Right atrium auricular region (tissue), 2 donors: ENCODE measurements at regions not wholly inside any gene's neighbourhood (a gene's known extent, or its start where the extent isn't known, plus 50 kb on each side); places are given as distances from the start of the nearest gene placed in this dataset.
"Not testable (repeated sequence)": the region's sequence is repeated elsewhere in the genome, so short reads cannot be mapped to it uniquely, and the experiment has no call there.

Experiments
- DNase-seq: peaks from one replicate; pipeline ENCODE4 v3.0.0-alpha.2; 2019; ENCODE audit warnings: low spot score
- H3K27ac ChIP-seq, 2 donors: fragments of 200-600 bp; sonication (generic); 1 replicate in 1 of 2; 2 replicates in 1 of 2; pipeline ENCODE4 v1.5.1; 2016 to 2019
- H3K27me3 ChIP-seq, 2 donors: fragments of 200-600 bp; sonication (generic); one replicate each; pipeline versions ENCODE4 v1.5.1 to v1.6.0; 2017 to 2019
- H3K36me3 ChIP-seq: fragments of 200-600 bp; sonication (generic); one replicate; pipeline ENCODE4 v1.5.1; 2016
- H3K4me1 ChIP-seq, 2 donors: fragments of 200-600 bp; sonication (generic); one replicate each; pipeline versions ENCODE4 v1.5.1 to v1.6.0; 2017 to 2019
- H3K4me3 ChIP-seq, 2 donors: fragments of 200-600 bp; sonication (generic); 1 replicate in 1 of 2; 2 replicates in 1 of 2; pipeline ENCODE4 v1.5.1; 2017 to 2019; ENCODE audit warnings: mild to moderate bottlenecking in 1 of 2, moderate library complexity in 1 of 2
- H3K9me3 ChIP-seq, 2 donors: fragments of 200-600 bp; sonication (generic); one replicate each; pipeline ENCODE4 v1.5.1; 2019
- TF ChIP-seq, protein P1 (sequence below), 2 donors: fragments of 200-600 bp; sonication (generic); IDR thresholded peaks; one replicate each; pipeline ENCODE4 v1.5.1; 2019; ENCODE audit warnings: antibody characterized with exemption in 2 of 2

DNA sequence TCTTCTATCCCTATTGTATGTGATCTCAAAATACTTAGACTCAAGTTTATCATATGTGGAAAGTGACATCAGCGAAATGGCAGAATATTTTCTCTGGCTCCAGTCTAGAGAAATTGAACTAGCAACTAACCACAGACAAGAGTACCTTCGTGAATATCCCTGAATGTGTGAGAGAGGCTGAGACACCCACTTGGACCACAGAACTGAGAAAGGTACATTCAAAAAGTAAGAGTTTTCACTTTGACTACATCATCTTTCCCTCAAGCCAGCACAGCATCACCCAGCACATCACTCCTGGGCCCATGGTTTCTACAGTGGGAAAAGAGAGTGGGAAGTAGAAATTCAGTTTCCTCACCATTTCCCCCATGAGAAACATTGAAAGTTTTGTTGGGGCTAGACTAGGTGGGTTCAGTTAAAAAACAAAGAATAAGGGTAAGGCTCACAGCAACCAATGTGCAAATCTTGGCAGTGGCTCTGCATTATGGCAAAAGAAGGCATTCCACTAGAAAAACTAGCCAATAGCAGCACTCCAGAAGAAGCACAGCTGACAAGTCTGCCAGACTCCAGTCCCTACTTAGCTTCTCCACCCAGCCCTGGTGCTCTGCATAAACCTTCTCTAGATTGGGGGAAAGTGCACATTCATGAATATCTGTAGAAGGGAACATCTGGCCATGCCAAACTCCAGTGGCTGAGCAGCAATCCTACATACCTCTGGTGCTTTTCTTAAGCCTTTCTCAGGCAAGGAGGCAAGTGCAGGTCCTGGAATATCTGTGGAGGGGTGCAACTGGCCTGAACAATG is 225.6 kb upstream of the VLDLR start:
- Histone ChIP-seq H3K4me3 (no peak overlapping the region), H3K36me3 (no peaks in the 10 kb centered on the region), H3K27me3 (no peaks in the 10 kb centered on the region), H3K9me3 (no peaks in the 10 kb centered on the region), H3K27ac (no peak overlapping the region), H3K4me1 (no peaks in the 10 kb centered on the region)
- DNase-seq = no peak
- TF ChIP-seq, protein P1, sequence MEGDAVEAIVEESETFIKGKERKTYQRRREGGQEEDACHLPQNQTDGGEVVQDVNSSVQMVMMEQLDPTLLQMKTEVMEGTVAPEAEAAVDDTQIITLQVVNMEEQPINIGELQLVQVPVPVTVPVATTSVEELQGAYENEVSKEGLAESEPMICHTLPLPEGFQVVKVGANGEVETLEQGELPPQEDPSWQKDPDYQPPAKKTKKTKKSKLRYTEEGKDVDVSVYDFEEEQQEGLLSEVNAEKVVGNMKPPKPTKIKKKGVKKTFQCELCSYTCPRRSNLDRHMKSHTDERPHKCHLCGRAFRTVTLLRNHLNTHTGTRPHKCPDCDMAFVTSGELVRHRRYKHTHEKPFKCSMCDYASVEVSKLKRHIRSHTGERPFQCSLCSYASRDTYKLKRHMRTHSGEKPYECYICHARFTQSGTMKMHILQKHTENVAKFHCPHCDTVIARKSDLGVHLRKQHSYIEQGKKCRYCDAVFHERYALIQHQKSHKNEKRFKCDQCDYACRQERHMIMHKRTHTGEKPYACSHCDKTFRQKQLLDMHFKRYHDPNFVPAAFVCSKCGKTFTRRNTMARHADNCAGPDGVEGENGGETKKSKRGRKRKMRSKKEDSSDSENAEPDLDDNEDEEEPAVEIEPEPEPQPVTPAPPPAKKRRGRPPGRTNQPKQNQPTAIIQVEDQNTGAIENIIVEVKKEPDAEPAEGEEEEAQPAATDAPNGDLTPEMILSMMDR (IDR thresholded peaks at IDR 0.05) = no peak

DNA sequence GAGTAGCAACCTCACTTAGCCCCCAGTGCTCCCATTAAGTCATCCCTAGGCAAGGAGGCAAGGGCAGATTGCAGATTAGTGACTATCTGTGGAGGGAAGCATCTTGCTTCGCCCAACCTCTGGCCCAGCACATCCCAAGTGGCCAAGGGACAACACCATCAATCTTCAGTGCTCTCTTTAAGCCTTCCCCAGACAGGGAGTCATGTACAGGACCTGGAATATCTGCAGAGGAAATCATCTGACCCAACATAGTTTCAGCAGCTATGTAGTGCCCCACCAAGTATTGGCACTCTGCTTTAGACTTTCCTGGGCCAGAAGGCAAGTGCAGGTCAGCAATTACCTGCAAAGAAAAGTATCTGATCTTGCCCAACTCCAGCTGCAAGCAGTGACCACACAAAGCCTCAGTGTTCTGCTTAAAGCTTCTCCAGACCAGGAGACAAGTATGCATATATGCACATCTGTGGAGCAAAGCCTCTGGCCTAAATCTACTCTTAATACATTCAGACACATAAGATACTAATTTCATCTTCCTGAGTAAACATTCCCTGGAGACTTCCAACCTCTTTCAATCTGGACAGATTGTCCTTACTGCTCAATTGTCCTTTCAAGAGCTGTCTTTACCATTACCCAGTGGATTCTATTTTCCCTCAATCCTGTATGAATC is 224.8 kb upstream of the VLDLR start:
- Histone ChIP-seq H3K4me1 (no peaks in the 10 kb centered on the region), H3K4me3 (no peak overlapping the region), H3K36me3 (no peaks in the 10 kb centered on the region), H3K27me3 (no peaks in the 10 kb centered on the region), H3K9me3 (no peaks in the 10 kb centered on the region), H3K27ac (no peak overlapping the region)
- no peak for DNase-seq
- TF ChIP-seq, protein P1 (IDR thresholded peaks at IDR 0.05) = no peak

DNA sequence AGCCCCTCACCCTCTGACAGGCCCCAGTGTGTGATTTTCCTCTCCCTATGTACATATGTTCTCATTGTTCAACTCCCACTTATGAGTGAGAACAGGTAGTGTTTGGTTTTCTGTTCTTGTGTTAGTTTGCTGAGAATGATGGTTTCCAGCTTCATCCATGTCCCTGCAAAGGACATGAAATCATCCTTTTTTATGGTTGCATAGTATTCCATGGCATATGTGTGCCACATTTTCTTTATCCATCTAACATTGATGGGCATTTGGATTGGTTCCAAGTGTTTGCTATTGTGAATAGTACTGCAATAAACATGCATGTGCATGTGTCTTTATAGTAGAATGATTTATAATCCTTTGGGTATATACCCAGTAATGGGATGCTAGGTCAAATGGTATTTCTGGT is 223.7 kb upstream of the VLDLR start:
- H3K4me3 ChIP-seq, H3K9me3 ChIP-seq, H3K27me3 ChIP-seq, H3K4me1 ChIP-seq, H3K36me3 ChIP-seq, H3K27ac ChIP-seq, DNase-seq: not testable (repeated sequence)

DNA sequence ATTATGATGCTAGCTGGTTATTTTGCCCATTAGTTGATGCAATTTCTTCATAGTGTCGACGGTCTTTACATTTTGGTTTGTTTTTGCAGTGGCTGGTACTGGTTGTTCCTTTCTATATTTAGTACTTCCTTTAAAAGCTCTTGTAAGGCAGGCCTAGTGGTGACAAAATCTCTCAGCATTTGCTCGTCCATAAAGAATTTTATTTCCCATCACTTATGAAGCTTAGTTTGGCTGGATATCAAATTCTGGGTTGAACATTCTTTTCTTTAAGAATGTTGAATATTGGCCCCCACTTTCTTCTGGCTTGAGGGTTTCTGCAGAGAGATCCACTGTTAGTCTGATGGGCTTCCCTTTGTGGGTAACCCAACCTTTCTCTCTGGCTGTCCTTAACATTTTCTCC is 219.8 kb upstream of the VLDLR start:
- H3K4me1 ChIP-seq, H3K36me3 ChIP-seq, H3K27me3 ChIP-seq, H3K9me3 ChIP-seq, H3K27ac ChIP-seq, DNase-seq, H3K4me3 ChIP-seq: not testable (repeated sequence)

DNA sequence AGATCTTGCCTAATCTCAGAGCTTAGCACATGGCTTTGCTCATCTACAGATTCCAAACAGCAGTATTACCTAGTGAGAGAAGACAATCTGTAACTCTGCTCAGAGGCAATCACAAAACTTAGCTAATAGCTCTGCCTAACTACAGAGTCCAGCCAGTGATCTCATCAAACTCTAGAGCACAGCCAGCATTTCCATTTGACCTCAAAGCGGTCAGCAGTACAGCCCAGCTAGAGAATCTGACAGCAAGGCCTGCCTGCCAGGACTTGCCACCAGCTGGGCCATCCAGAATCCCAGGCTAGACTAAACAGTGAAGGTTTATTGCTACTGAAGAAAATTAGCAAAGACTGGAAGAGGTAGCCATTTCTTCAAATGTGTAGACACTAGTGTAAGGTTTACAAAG is 217.9 kb upstream of the VLDLR start:
- peaks cover 0 to 7% of the 10 kb centered on the region in 2 donors for H3K9me3 ChIP-seq

DNA sequence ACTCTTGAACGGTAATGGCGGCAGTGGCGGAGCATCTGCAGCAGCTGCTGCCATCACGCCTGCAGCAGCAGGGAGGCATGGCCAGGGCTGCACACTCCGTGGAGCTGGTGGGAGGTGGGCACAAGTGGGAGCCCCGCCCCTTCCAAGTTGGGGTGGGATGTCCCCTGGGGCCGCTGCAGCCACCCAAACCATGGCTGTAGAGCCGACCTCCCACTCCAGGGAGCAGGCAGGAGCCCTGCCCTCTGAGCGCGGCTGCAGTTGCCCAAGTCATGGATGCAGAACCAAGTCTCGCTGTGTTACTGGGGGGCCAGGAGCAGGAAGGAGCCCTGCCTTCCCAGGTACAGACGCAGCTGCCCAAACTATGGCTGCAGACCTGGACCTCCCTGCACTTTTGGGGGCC is 215.3 kb upstream of the VLDLR start:
- Histone ChIP-seq H3K4me3 (no peak overlapping the region), H3K36me3 (no peaks in the 10 kb centered on the region), H3K27me3 (no peaks in the 10 kb centered on the region), H3K9me3 (peaks cover 0 to 7% of the 10 kb centered on the region in 2 donors), H3K4me1 (no peaks in the 10 kb centered on the region), H3K27ac (no peak overlapping the region)
- no peak for DNase-seq
- TF ChIP-seq, protein P1 (IDR thresholded peaks at IDR 0.05) = no peak

More for the DNA sequence above, 217.9 kb upstream of the VLDLR start:
- no peak for DNase-seq
- no peaks in the 10 kb centered on the region for H3K4me1 ChIP-seq
- H3K4me3 ChIP-seq = no peak overlapping the region
- TF ChIP-seq, protein P1 (IDR thresholded peaks at IDR 0.05) = no peak
- no peak overlapping the region for H3K27ac ChIP-seq
- no peaks in the 10 kb centered on the region for H3K36me3 ChIP-seq
- H3K27me3 ChIP-seq = no peaks in the 10 kb centered on the region
